ENCODE measurements at regions not wholly inside any gene's neighbourhood (a gene's known extent, or its start where the extent isn't known, plus 50 kb on each side); places are given as distances from the start of the nearest gene placed in this dataset.

- TF ChIP-seq CTCF (IDR thresholded peaks at IDR 0.05; ENCODE audit: insufficient read depth, low read depth, low read length): no peak
- TF ChIP-seq EZH2 (IDR thresholded peaks at IDR 0.05; ENCODE audit: insufficient read depth, low read length): no peak
These were observed 235.1 kb downstream of the ARHGAP12 start for GRCh38 chr10:31693491-31693890.

Data from astrocyte (in vitro differentiated cells and primary cell).